Transverse colon (tissue), 4 donors: ENCODE measurements at regions not wholly inside any gene's neighbourhood (a gene's known extent, or its start where the extent isn't known, plus 50 kb on each side); places are given as distances from the start of the nearest gene placed in this dataset.

ENCODE experiments used
- DNase-seq: peaks from one replicate; pipeline ENCODE4 v3.0.0-alpha.2; 2019
- H3K27ac ChIP-seq, 4 donors: fragments of 200-600 bp; sonication (generic); 2 replicates each; pipeline ENCODE4 v1.5.1; 2016 to 2018; ENCODE audit warnings: inconsistent platforms in 4 of 4
- H3K27me3 ChIP-seq: fragments of 200-600 bp; sonication (generic); 2 replicates; pipeline ENCODE4 v1.5.1; 2017; ENCODE audit warnings: inconsistent platforms
- H3K36me3 ChIP-seq, 4 donors: fragments of 200-600 bp; sonication (generic); 2 replicates each; pipeline ENCODE4 v1.5.1; 2017 to 2019; ENCODE audit warnings: inconsistent platforms in 4 of 4
- H3K4me1 ChIP-seq, 4 donors: fragments of 200-600 bp; sonication (generic); 2 replicates each; pipeline ENCODE4 v1.5.1; 2017 to 2020; ENCODE audit warnings: inconsistent platforms in 4 of 4
- H3K4me3 ChIP-seq, 4 donors: fragments of 200-600 bp; sonication (generic); 1 replicate in 1 of 4; 2 replicates in 3 of 4; pipeline versions ENCODE4 v1.5.1 to v1.6.1; 2017 to 2019; ENCODE audit warnings: inconsistent platforms in 4 of 4
- H3K9me3 ChIP-seq, 2 donors: fragments of 200-600 bp; sonication (generic); 2 replicates each; pipeline ENCODE4 v1.5.1; 2017 to 2019; ENCODE audit warnings: inconsistent platforms in 2 of 2
- EP300 ChIP-seq: sonication (generic); formaldehyde crosslinking; IDR thresholded peaks from one replicate; pipeline ENCODE4 v1.6.1; 2017; ENCODE audit warnings: antibody characterized with exemption, low read depth
- POLR2A ChIP-seq: fragments of 450-650 bp; IDR thresholded peaks from one replicate; pipeline ENCODE4 v1.6.1; 2016; ENCODE audit warnings: antibody characterized with exemption, mild to moderate bottlenecking, moderate library complexity
- POLR2AphosphoS5 ChIP-seq, 3 donors: sonication (generic); formaldehyde crosslinking; IDR thresholded peaks; one replicate each; pipeline ENCODE4 v1.6.1; 2016; ENCODE audit warnings: antibody characterized with exemption in 3 of 3
- whole genome bisulfite sequencing, 2 donors: methylation state at CpG; one replicate each; pipeline ENCODE4 v1.1.5; 2018; ENCODE audit warnings: low coverage in 1 of 2; 5-methylcytosine and 5-hydroxymethylcytosine counted together
- in situ Hi-C, 4 donors: fragments of 200-750 bp; cut with MboI; loops; one replicate each; pipeline versions ENCODE4 v1.15.0 to v1.15.1; 2017; ENCODE audit warnings: low sequenced_read_pairs in 3 of 4, low pct_ligation_motif_present in 1 of 4, low pct_unique_long_range_greater_than_20kb in 1 of 4
- intact Hi-C: fragments of 100-400 bp; cut with DNase I; formaldehyde crosslinking; loops from one replicate; pipeline ENCODE4 v1.15.1; 2023; ENCODE audit warnings: low total_unique reads
- TF ChIP-seq, protein P1 (sequence below), 5 experiments: fragments of 200-600 bp in 3 of 5; fragments of 450-650 bp in 2 of 5; sonication (generic) in 3 of 5; IDR thresholded peaks; 1 replicate in 2 of 5; 2 replicates in 3 of 5; pipeline ENCODE4 v1.5.1; 2016 to 2017; ENCODE audit warnings: antibody characterized with exemption in 5 of 5, inconsistent platforms in 3 of 5, mild to moderate bottlenecking in 2 of 5, moderate library complexity in 1 of 5

- TF ChIP-seq POLR2AphosphoS5 (IDR thresholded peaks at IDR 0.05) (no peak), POLR2A (no peak), EP300 (no peak)
- TF ChIP-seq, protein P1, sequence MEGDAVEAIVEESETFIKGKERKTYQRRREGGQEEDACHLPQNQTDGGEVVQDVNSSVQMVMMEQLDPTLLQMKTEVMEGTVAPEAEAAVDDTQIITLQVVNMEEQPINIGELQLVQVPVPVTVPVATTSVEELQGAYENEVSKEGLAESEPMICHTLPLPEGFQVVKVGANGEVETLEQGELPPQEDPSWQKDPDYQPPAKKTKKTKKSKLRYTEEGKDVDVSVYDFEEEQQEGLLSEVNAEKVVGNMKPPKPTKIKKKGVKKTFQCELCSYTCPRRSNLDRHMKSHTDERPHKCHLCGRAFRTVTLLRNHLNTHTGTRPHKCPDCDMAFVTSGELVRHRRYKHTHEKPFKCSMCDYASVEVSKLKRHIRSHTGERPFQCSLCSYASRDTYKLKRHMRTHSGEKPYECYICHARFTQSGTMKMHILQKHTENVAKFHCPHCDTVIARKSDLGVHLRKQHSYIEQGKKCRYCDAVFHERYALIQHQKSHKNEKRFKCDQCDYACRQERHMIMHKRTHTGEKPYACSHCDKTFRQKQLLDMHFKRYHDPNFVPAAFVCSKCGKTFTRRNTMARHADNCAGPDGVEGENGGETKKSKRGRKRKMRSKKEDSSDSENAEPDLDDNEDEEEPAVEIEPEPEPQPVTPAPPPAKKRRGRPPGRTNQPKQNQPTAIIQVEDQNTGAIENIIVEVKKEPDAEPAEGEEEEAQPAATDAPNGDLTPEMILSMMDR (IDR thresholded peaks at IDR 0.05) = no peak
- H3K27ac ChIP-seq = no peak overlapping the region
- no peak overlapping the region for H3K4me3 ChIP-seq
- no peaks in the 10 kb centered on the region for H3K4me1 ChIP-seq
- in situ Hi-C loops (no loop called here), intact Hi-C loops (no loop called here)
- H3K9me3 ChIP-seq = no peaks in the 10 kb centered on the region
- no peak for DNase-seq
- WGBS, 2 donors = 78 to 84% methylated on average over 5 to 7 of the region's 7 CpGs
- H3K27me3 ChIP-seq = no peaks in the 10 kb centered on the region
- no peaks in the 10 kb centered on the region for H3K36me3 ChIP-seq
These were observed 276.2 kb upstream of the TNC start for GRCh38 chr9:115393976-115394775.

- Histone ChIP-seq H3K9me3 (no peaks in the 10 kb centered on the region), H3K4me1 (no peaks in the 10 kb centered on the region), H3K27ac (no peak overlapping the region), H3K27me3 (no peaks in the 10 kb centered on the region), H3K4me3 (no peak overlapping the region), H3K36me3 (no peaks in the 10 kb centered on the region)
- in situ Hi-C loops (no loop called here), intact Hi-C loops (no loop called here)
- no peak for DNase-seq
- TF ChIP-seq EP300 (no peak), POLR2A (no peak), POLR2AphosphoS5 (IDR thresholded peaks at IDR 0.05) (no peak)
- TF ChIP-seq, protein P1 (IDR thresholded peaks at IDR 0.05) = no peak
- 74 to 80% methylated on average over 1 of the region's 1 CpG for WGBS, 2 donors
These were observed 277.6 kb upstream of the TNC start for GRCh38 chr9:115395511-115396021.

GRCh38 chr9:115396071-115396529 lies 278.1 kb upstream of the TNC start:
- in situ Hi-C loops (no loop called here), intact Hi-C loops (no loop called here)

DNA sequence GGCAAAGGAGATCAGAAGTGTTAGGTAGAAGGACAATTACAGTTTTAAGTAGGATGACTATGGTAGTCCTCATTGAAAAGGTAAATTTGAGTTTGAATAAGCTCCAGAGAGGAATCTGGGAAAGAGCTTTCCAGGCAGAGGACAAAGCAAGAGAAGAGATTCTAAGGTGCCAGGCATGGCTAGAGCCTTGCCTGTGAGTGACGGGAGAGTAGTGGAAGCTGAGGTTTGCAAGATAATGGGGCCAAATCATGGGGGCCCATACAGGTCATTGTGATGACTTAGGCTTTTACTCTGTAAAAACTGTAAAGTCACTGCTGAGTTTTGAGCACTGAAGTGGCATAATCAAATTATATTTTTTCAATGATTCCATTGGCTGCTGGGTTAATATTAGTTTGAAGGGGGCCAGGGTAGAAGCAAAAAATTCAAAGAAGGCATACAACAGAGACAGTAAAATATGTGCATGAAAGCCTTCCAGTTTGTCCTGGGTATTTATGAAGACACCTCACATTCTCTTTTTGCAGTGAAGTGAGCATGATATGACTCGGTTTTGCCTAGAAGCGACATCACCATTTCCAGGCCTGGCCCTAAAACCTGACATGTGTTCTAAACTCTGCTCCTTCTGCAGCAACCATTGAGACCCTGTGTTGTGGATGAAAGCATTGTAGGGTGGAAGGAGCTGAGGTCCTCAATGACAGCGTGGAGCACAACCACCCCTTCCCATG lies 279.8 kb upstream of the TNC start:
- 86 to 100% methylated on average over 2 to 4 of the region's 4 CpGs for WGBS, 2 donors
- Histone ChIP-seq H3K9me3 (no peaks in the 10 kb centered on the region), H3K27ac (no peak overlapping the region), H3K4me3 (no peak overlapping the region), H3K36me3 (no peaks in the 10 kb centered on the region), H3K27me3 (no peaks in the 10 kb centered on the region), H3K4me1 (no peaks in the 10 kb centered on the region)
- intact Hi-C loops (no loop called here), in situ Hi-C loops (no loop called here)
- no peak for DNase-seq
- TF ChIP-seq, protein P1 (IDR thresholded peaks at IDR 0.05) = no peak
- TF ChIP-seq POLR2A = no peak

More at GRCh38 chr9:115396071-115396529, 278.1 kb upstream of the TNC start:
- no peak overlapping the region for H3K27ac ChIP-seq
- no peaks in the 10 kb centered on the region for H3K36me3 ChIP-seq
- no peaks in the 10 kb centered on the region for H3K27me3 ChIP-seq
- no peak overlapping the region for H3K4me3 ChIP-seq
- no peaks in the 10 kb centered on the region for H3K9me3 ChIP-seq
- H3K4me1 ChIP-seq = no peaks in the 10 kb centered on the region
- no peak for DNase-seq
- no peak for TF ChIP-seq POLR2AphosphoS5 (IDR thresholded peaks at IDR 0.05)
- no peak for TF ChIP-seq POLR2A
- TF ChIP-seq, protein P1 (IDR thresholded peaks at IDR 0.05) = no peak
- TF ChIP-seq EP300 = no peak
